Mammary epithelial cell (primary cell): ENCODE measurements at regions not wholly inside any gene's neighbourhood (a gene's known extent, or its start where the extent isn't known, plus 50 kb on each side); places are given as distances from the start of the nearest gene placed in this dataset.
"Not testable (repeated sequence)": the region's sequence is repeated elsewhere in the genome, so short reads cannot be mapped to it uniquely, and the experiment has no call there.

Experiments used
- CTCF ChIP-seq, 2 donors: IDR thresholded peaks in 1 of 2; conservative IDR thresholded peaks in 1 of 2; 2 replicates each; pipeline ENCODE4 v1.5.1; 2011 to 2012; ENCODE audit warnings: inconsistent platforms in 2 of 2, low read length in 2 of 2, mild to moderate bottlenecking in 2 of 2, control low read depth in 1 of 2, low read depth in 1 of 2; ENCODE audit not compliant: insufficient read depth in 1 of 2; ENCODE audit errors: extremely low read depth in 1 of 2
- EZH2 ChIP-seq: IDR thresholded peaks from 2 replicates; pipeline ENCODE4 v1.6.1; 2012; ENCODE audit warnings: low read length, inconsistent platforms, borderline replicate concordance

- not testable (repeated sequence) for TF ChIP-seq CTCF (conservative IDR thresholded peaks at IDR 0.05 in 1 of 2, IDR thresholded peaks at IDR 0.05 in 1 of 2; ENCODE audit: extremely low read depth in 1 of 2, insufficient read depth in 1 of 2, low read depth in 1 of 2, low read length in 2 of 2); EZH2
Measured at GRCh38 chr3:75579536-75579935, 84.6 kb upstream of the FRG2C start.
